ENCODE measurements at regions not wholly inside any gene's neighbourhood (a gene's known extent, or its start where the extent isn't known, plus 50 kb on each side); places are given as distances from the start of the nearest gene placed in this dataset.

- peaks cover 8% of the 10 kb centered on the region for H3K27me3 ChIP-seq (ENCODE audit: control insufficient read depth, insufficient read depth, low read length)
- no peak overlapping the region for H3K4me3 ChIP-seq (ENCODE audit: low read depth, low read length)
- DNase-seq (ENCODE audit: low read depth, low spot score): no peak
- no peaks in the 10 kb centered on the region for H3K9me3 ChIP-seq (ENCODE audit: control insufficient read depth, insufficient read depth, low read length)
- POLR2A ChIA-PET: no interaction called here
- no peak overlapping the region for H3K27ac ChIP-seq (ENCODE audit: low read depth, low read length)
- CTCF ChIA-PET: interaction anchor here (0.5 kb wide), 1 partner anchor 526 kb away, joined by 3 read pairs; no protein-coding TSS in a partner anchor
- TF ChIP-seq, protein P1, sequence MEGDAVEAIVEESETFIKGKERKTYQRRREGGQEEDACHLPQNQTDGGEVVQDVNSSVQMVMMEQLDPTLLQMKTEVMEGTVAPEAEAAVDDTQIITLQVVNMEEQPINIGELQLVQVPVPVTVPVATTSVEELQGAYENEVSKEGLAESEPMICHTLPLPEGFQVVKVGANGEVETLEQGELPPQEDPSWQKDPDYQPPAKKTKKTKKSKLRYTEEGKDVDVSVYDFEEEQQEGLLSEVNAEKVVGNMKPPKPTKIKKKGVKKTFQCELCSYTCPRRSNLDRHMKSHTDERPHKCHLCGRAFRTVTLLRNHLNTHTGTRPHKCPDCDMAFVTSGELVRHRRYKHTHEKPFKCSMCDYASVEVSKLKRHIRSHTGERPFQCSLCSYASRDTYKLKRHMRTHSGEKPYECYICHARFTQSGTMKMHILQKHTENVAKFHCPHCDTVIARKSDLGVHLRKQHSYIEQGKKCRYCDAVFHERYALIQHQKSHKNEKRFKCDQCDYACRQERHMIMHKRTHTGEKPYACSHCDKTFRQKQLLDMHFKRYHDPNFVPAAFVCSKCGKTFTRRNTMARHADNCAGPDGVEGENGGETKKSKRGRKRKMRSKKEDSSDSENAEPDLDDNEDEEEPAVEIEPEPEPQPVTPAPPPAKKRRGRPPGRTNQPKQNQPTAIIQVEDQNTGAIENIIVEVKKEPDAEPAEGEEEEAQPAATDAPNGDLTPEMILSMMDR (IDR thresholded peaks at IDR 0.05; ENCODE audit: low read depth, low read length): no peak
These were observed 83.2 kb upstream of the SNAP25 start for GRCh38 chr20:10135438-10135837.

DNA sequence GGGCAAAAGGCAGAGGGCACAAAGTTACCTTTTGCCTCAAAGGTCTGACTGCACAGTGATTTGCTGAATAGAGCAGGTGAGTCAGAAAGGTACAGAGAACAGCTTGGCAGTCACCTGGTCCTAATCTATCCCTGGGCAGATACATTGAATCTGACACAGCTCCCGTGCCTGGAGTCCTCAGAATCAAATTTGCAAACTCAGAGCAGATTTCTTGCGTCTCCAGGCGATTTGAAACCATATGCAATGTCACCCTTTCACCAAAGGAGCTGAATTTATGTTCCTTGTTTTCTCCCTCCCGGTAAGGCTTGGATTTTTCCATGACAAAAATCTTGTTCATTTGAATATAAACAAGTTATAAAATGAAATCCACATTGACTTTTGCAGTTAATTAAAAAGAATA is 81.6 kb upstream of the SNAP25 start:
- Histone ChIP-seq H3K27me3 (ENCODE audit: control insufficient read depth, insufficient read depth, low read length) (peaks cover 12% of the 10 kb centered on the region), H3K27ac (ENCODE audit: low read depth, low read length) (no peak overlapping the region), H3K9me3 (ENCODE audit: control insufficient read depth, insufficient read depth, low read length) (no peaks in the 10 kb centered on the region), H3K4me3 (ENCODE audit: low read depth, low read length) (no peak overlapping the region)
- CTCF ChIA-PET: no interaction called here
- TF ChIP-seq, protein P1 (IDR thresholded peaks at IDR 0.05; ENCODE audit: low read depth, low read length): no peak
- POLR2A ChIA-PET: no interaction called here
- no peak for DNase-seq (ENCODE audit: low read depth, low spot score)

DNA sequence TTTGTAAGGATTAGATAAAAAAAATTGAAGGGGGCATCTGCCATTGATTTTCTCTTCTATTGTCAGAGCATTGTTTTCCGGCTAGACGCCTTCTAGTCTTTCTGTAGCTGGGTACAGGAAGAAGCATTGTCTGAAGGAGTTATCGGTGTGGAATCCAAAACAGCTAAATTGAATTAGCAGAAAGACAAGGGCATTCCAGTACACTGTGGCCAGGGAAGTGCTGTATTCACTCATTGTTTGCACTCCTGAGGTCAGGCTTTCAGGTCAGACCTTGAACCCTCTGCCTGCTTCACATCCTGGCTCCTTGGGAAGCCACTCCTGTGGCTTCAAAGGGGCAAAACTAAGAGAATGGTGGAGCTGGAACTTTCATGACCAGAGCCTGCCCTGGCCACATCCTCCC is 81.1 kb upstream of the SNAP25 start:
- Histone ChIP-seq H3K4me3 (ENCODE audit: low read depth, low read length) (no peak overlapping the region), H3K27ac (ENCODE audit: low read depth, low read length) (no peak overlapping the region), H3K9me3 (ENCODE audit: control insufficient read depth, insufficient read depth, low read length) (no peaks in the 10 kb centered on the region), H3K27me3 (ENCODE audit: control insufficient read depth, insufficient read depth, low read length) (peaks cover 12% of the 10 kb centered on the region)
- TF ChIP-seq, protein P1 (IDR thresholded peaks at IDR 0.05; ENCODE audit: low read depth, low read length): no peak
- POLR2A ChIA-PET: no interaction called here
- CTCF ChIA-PET: no interaction called here
- no peak for DNase-seq (ENCODE audit: low read depth, low spot score)

DNA sequence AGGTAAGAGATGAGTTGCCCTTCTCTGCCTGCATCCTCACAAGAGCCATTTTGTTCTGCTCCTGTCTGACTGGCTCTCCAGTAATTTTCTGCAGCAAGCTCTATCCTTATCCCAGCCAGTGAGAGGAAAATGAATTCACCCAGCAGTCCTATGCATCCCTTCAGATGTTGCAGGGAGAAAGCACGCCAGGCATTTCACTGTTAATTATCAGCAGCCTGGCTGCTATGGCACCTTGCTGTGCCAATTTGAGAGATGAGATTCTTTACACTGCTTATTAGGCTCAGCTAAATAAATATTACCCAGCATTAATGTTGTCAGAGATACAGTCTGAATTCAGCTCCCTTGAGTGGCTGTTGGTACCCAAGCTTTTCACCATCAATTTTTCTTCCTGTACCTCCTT is 61.1 kb upstream of the SNAP25 start:
- Histone ChIP-seq H3K27me3 (ENCODE audit: control insufficient read depth, insufficient read depth, low read length) (no peaks in the 10 kb centered on the region), H3K9me3 (ENCODE audit: control insufficient read depth, insufficient read depth, low read length) (no peaks in the 10 kb centered on the region), H3K4me3 (ENCODE audit: low read depth, low read length) (no peak overlapping the region), H3K27ac (ENCODE audit: low read depth, low read length) (no peak overlapping the region)
- POLR2A ChIA-PET: no interaction called here
- CTCF ChIA-PET: interaction anchor here (0.6 kb wide), 1 partner anchor 179 kb away, joined by 4 read pairs; no protein-coding TSS in a partner anchor
- TF ChIP-seq, protein P1 (IDR thresholded peaks at IDR 0.05; ENCODE audit: low read depth, low read length): no peak
- DNase-seq (ENCODE audit: low read depth, low spot score): no peak

GRCh38 chr20:10167040-10167439 is 51.6 kb upstream of the SNAP25 start:
- no peaks in the 10 kb centered on the region for H3K9me3 ChIP-seq (ENCODE audit: control insufficient read depth, insufficient read depth, low read length)
- POLR2A ChIA-PET: no interaction called here
- TF ChIP-seq, protein P1 (IDR thresholded peaks at IDR 0.05; ENCODE audit: low read depth, low read length): no peak
- peaks cover 6% of the 10 kb centered on the region for H3K27me3 ChIP-seq (ENCODE audit: control insufficient read depth, insufficient read depth, low read length)
- no peak overlapping the region for H3K27ac ChIP-seq (ENCODE audit: low read depth, low read length)
- CTCF ChIA-PET: no interaction called here
- no peak overlapping the region for H3K4me3 ChIP-seq (ENCODE audit: low read depth, low read length)
- no peak for DNase-seq (ENCODE audit: low read depth, low spot score)
